Smooth muscle cell (in vitro differentiated cells): ENCODE measurements at regions not wholly inside any gene's neighbourhood (a gene's known extent, or its start where the extent isn't known, plus 50 kb on each side); places are given as distances from the start of the nearest gene placed in this dataset.

ENCODE experiments used
- DNase-seq: peaks from one replicate; lab custom pipeline; 2025; ENCODE audit not compliant: unreplicated experiment; lab: John Stamatoyannopoulos, UW
- H2AFZ ChIP-seq: fragments of 200-600 bp; sonication (generic); 2 replicates; pipeline ENCODE4 v1.6.0; 2016; ENCODE audit warnings: antibody characterized with exemption, low read depth, mild to moderate bottlenecking
- H3F3A ChIP-seq: fragments of 200-600 bp; sonication (generic); 2 replicates; pipeline ENCODE4 v1.6.0; 2017; ENCODE audit warnings: antibody characterized with exemption, low read depth
- H3K27ac ChIP-seq: fragments of 200-600 bp; sonication (generic); 2 replicates; pipeline ENCODE4 v1.5.1; 2016; ENCODE audit warnings: low read depth, mild to moderate bottlenecking
- H3K27me3 ChIP-seq: fragments of 200-600 bp; sonication (generic); 2 replicates; pipeline ENCODE4 v1.6.1; 2016; ENCODE audit warnings: low read depth, mild to moderate bottlenecking
- H3K36me3 ChIP-seq: fragments of 200-600 bp; sonication (generic); 2 replicates; pipeline ENCODE4 v1.5.1; 2016; ENCODE audit warnings: low read depth
- H3K4me1 ChIP-seq: fragments of 200-600 bp; sonication (generic); 2 replicates; pipeline ENCODE4 v1.5.1; 2016; ENCODE audit warnings: low read depth
- H3K4me2 ChIP-seq: fragments of 200-600 bp; sonication (generic); 2 replicates; pipeline ENCODE4 v1.6.0; 2016; ENCODE audit warnings: mild to moderate bottlenecking
- H3K4me3 ChIP-seq: fragments of 200-600 bp; sonication (generic); 2 replicates; pipeline ENCODE4 v1.5.1; 2016; ENCODE audit warnings: mild to moderate bottlenecking
- H3K79me2 ChIP-seq: fragments of 200-600 bp; sonication (generic); 2 replicates; pipeline ENCODE4 v1.6.0; 2016; ENCODE audit warnings: low read depth, mild to moderate bottlenecking
- H3K9ac ChIP-seq: fragments of 200-600 bp; sonication (generic); 2 replicates; pipeline ENCODE4 v1.6.0; 2016; ENCODE audit warnings: low read depth
- H3K9me3 ChIP-seq: fragments of 200-600 bp; sonication (generic); replicated peaks from 2 replicates; pipeline ENCODE4 v1.5.1; 2016; ENCODE audit warnings: low read depth
- H4K20me1 ChIP-seq: fragments of 200-600 bp; sonication (generic); 2 replicates; pipeline ENCODE4 v1.6.0; 2016; ENCODE audit warnings: low read depth
- CTCF ChIP-seq: fragments of 200-600 bp; sonication (generic); IDR thresholded peaks from 2 replicates; pipeline ENCODE4 v1.5.1; 2017; ENCODE audit warnings: borderline replicate concordance, mild to moderate bottlenecking, antibody characterized with exemption; ENCODE audit not compliant: insufficient read depth, poor library complexity, severe bottlenecking
- WGBS: methylation state at CpG from one replicate; pipeline ENCODE4 v1.1.7; 2016; ENCODE audit warnings: low lambda C conversion rate; 5-methylcytosine and 5-hydroxymethylcytosine counted together

- no peak overlapping the region for H3K27ac ChIP-seq
Measured at GRCh38 chr14:101117543-101117942, 214.0 kb upstream of the RTL1 start.

GRCh38 chr14:101118233-101118632 lies 214.7 kb upstream of the RTL1 start:
- H3K9ac ChIP-seq = no peak overlapping the region
- no peak overlapping the region for H3K4me3 ChIP-seq
- peaks cover 8% of the 10 kb centered on the region for H3K4me1 ChIP-seq
- no peaks in the 10 kb centered on the region for H4K20me1 ChIP-seq
- no peaks in the 10 kb centered on the region for H3K27me3 ChIP-seq
- 89% methylated on average over 4 of the region's 4 CpGs for WGBS
- no peaks in the 10 kb centered on the region for H3K79me2 ChIP-seq
- H3K9me3 ChIP-seq = no peaks in the 10 kb centered on the region
- no peaks in the 10 kb centered on the region for H3K36me3 ChIP-seq
- no peak overlapping the region for H3K27ac ChIP-seq
- no peak overlapping the region for H2AFZ ChIP-seq
- no peaks in the 10 kb centered on the region for H3F3A ChIP-seq
- TF ChIP-seq CTCF = no peak
- H3K4me2 ChIP-seq = no peak overlapping the region
- DNase-seq = no peak

More at GRCh38 chr14:101117543-101117942, 214.0 kb upstream of the RTL1 start:
- H3K4me2 ChIP-seq = no peak overlapping the region
- no peaks in the 10 kb centered on the region for H3K9me3 ChIP-seq
- H3K27me3 ChIP-seq = no peaks in the 10 kb centered on the region
- H3K4me1 ChIP-seq = peaks cover 8% of the 10 kb centered on the region
- no peak overlapping the region for H3K4me3 ChIP-seq
- no peaks in the 10 kb centered on the region for H3K79me2 ChIP-seq
- no peak overlapping the region for H2AFZ ChIP-seq
- no peak for DNase-seq
- no peaks in the 10 kb centered on the region for H3F3A ChIP-seq
- no peaks in the 10 kb centered on the region for H3K36me3 ChIP-seq
- no peaks in the 10 kb centered on the region for H4K20me1 ChIP-seq
- TF ChIP-seq CTCF = no peak
- 71% methylated on average over 2 of the region's 2 CpGs for WGBS
- H3K9ac ChIP-seq = no peak overlapping the region

- H3K36me3 ChIP-seq = no peaks in the 10 kb centered on the region
- H3K27ac ChIP-seq = no peak overlapping the region
- H4K20me1 ChIP-seq = no peaks in the 10 kb centered on the region
- H3K79me2 ChIP-seq = no peaks in the 10 kb centered on the region
- peaks cover 8% of the 10 kb centered on the region for H3K4me1 ChIP-seq
- TF ChIP-seq CTCF = no peak
- H3K9ac ChIP-seq = no peak overlapping the region
- 89% methylated on average over 20 of the region's 20 CpGs for WGBS
- H3K9me3 ChIP-seq = no peaks in the 10 kb centered on the region
- H3K4me3 ChIP-seq = no peak overlapping the region
- no peak for DNase-seq
- H2AFZ ChIP-seq = no peak overlapping the region
- H3F3A ChIP-seq = no peaks in the 10 kb centered on the region
- H3K4me2 ChIP-seq = no peak overlapping the region
- H3K27me3 ChIP-seq = no peaks in the 10 kb centered on the region
Measured at GRCh38 chr14:101118746-101119591, 215.4 kb upstream of the RTL1 start.
